GM06990 (cell line): ENCODE measurements at regions not wholly inside any gene's neighbourhood (a gene's known extent, or its start where the extent isn't known, plus 50 kb on each side); places are given as distances from the start of the nearest gene placed in this dataset.

Experiments used
- DNase-seq: peaks from one replicate; pipeline ENCODE4 v3.0.0-alpha.2; 2011; ENCODE audit not compliant: insufficient read length; ENCODE audit errors: extremely low read depth
- H3K27me3 ChIP-seq: replicated peaks from 2 replicates; pipeline ENCODE4 v1.6.0; 2011; ENCODE audit warnings: low read length; ENCODE audit not compliant: control insufficient read depth, insufficient read depth
- H3K36me3 ChIP-seq: 2 replicates; pipeline ENCODE4 v1.5.1; 2011; ENCODE audit warnings: low read length; ENCODE audit not compliant: control insufficient read depth, insufficient read depth
- H3K4me3 ChIP-seq: replicated peaks from 2 replicates; pipeline ENCODE4 v1.5.1; 2011; ENCODE audit warnings: low read depth, mild to moderate bottlenecking, control low read depth, low read length
- CTCF ChIP-seq: IDR thresholded peaks from 2 replicates; pipeline ENCODE4 v1.5.1; 2011; ENCODE audit warnings: low read length, control low read depth, mild to moderate bottlenecking, inconsistent platforms; ENCODE audit not compliant: insufficient read depth, poor library complexity, severe bottlenecking

GRCh38 chrX:7771788-7772438, 71.1 kb upstream of the VCX start:
- TF ChIP-seq CTCF = no peak
- DNase-seq = no peak
- Histone ChIP-seq H3K27me3 (no peaks in the 10 kb centered on the region), H3K36me3 (no peaks in the 10 kb centered on the region), H3K4me3 (no peak overlapping the region)

- no peak for TF ChIP-seq CTCF
- DNase-seq = no peak
- Histone ChIP-seq H3K27me3 (no peaks in the 10 kb centered on the region), H3K4me3 (no peak overlapping the region), H3K36me3 (no peaks in the 10 kb centered on the region)
These were observed 83.1 kb upstream of the VCX start for GRCh38 chrX:7759830-7760229.

- no peak for TF ChIP-seq CTCF
- Histone ChIP-seq H3K4me3 (no peak overlapping the region), H3K27me3 (no peaks in the 10 kb centered on the region), H3K36me3 (no peaks in the 10 kb centered on the region)
- no peak for DNase-seq
These were observed 96.1 kb upstream of the VCX start for GRCh38 chrX:7746856-7747255.

- no peak for TF ChIP-seq CTCF
- DNase-seq = no peak
- Histone ChIP-seq H3K27me3 (no peaks in the 10 kb centered on the region), H3K4me3 (no peak overlapping the region), H3K36me3 (no peaks in the 10 kb centered on the region)
These were observed 112.9 kb upstream of the VCX start for GRCh38 chrX:7730071-7730470.

- TF ChIP-seq CTCF = no peak
These were observed 122.5 kb upstream of the VCX start for GRCh38 chrX:7720519-7720918.

GRCh38 chrX:7714351-7714750, 128.6 kb upstream of the VCX start:
- no peak for TF ChIP-seq CTCF
- DNase-seq = no peak

More at GRCh38 chrX:7720519-7720918, 122.5 kb upstream of the VCX start:
- no peak for DNase-seq
- Histone ChIP-seq H3K36me3 (no peaks in the 10 kb centered on the region), H3K4me3 (no peak overlapping the region), H3K27me3 (no peaks in the 10 kb centered on the region)

More at GRCh38 chrX:7714351-7714750, 128.6 kb upstream of the VCX start:
- no peaks in the 10 kb centered on the region for H3K27me3 ChIP-seq
- no peak overlapping the region for H3K4me3 ChIP-seq
- no peaks in the 10 kb centered on the region for H3K36me3 ChIP-seq
